ENCODE measurements at regions not wholly inside any gene's neighbourhood (a gene's known extent, or its start where the extent isn't known, plus 50 kb on each side); places are given as distances from the start of the nearest gene placed in this dataset.

DNA sequence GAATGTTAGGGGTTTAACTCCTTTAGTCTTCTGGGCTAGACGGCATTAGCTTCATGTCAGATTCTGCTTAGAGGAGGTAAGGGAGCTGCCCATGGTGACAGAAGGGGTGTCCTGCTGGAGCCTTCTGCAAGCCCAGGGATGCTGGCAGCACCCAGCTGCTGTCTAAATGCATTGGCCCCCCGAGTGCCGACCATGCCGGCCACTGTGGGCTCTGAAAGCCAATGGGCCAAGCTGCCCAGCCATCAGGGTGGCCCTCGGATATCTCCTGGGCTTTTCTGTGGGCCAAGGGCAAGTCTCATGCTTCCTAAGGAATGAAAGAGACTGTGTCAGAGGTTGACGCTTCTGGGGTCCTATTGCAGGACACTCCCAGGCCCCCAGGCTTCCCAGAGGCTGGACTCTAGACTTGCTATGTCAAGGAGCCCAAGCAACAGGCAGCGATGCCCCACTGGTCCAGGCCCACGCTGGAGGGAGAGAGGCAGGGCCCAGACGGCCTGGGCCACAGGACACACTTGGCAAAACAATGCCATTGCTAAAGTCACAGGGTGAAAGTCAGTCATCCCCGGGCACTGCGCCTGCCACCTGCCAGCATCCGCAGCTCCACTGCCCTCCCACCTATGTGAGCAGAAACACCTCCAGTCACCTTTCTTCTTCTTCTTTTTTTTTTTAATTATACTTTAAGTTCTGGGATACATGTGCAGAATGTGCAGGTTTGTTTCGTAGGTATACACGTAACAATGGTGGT lies 160.2 kb upstream of the GPR12 start:
- Histone ChIP-seq H3K36me3 (no peaks in the 10 kb centered on the region), H3K4me3 (no peak overlapping the region), H3K9me3 (no peaks in the 10 kb centered on the region), H3K27me3 (no peaks in the 10 kb centered on the region), H3K27ac (no peak overlapping the region), H3K4me1 (no peaks in the 10 kb centered on the region)
- TF ChIP-seq CTCF (IDR thresholded peaks at IDR 0.05): no peak
- no peak for TF ChIP-seq POLR2A (IDR thresholded peaks at IDR 0.05)
- DNase-seq: no peak

DNA sequence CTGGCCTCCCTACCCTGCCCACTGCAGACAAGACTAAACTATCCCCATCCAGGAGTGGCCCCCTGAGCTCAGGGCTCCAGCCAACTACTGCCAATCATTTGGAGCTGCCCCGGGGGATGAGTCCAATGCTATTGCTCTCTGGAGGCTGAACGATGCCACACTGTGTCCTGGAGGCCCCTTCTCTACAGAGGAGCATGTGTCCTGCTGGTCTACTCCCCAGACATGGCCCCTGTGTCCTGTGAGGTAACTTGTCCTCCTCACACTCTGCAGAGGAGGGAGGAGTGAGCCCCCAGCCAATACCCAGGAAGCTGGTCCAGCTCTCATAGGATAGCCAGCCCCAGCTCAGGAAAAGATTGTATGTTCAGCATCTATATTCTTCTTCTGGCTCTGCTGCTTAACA lies 159.1 kb upstream of the GPR12 start:
- Histone ChIP-seq H3K9me3 (no peaks in the 10 kb centered on the region), H3K27me3 (no peaks in the 10 kb centered on the region), H3K4me3 (no peak overlapping the region), H3K27ac (no peak overlapping the region), H3K36me3 (no peaks in the 10 kb centered on the region), H3K4me1 (no peaks in the 10 kb centered on the region)
- no peak for DNase-seq
- TF ChIP-seq CTCF (IDR thresholded peaks at IDR 0.05) (no peak), POLR2A (IDR thresholded peaks at IDR 0.05) (no peak)

DNA sequence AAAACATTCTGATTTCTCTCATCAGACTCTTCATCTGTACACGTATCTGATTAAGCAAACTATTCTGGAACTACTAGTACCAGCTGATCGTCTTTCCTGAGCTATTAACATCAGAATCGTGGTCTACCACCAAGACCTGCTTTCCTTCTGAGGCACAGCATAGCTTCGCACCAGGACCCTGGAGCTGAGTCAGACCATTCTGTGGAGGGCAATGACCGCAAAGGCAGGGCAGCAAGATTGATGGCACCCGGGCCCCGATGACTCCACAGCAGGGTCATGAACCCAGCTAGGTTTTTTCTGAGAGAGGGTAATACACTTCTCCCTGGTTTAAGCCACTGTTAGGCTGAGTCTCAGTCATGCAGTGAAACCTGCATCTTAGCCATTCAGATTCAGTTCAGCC lies 158.7 kb upstream of the GPR12 start:
- no peak for DNase-seq
- Histone ChIP-seq H3K36me3 (no peaks in the 10 kb centered on the region), H3K27me3 (no peaks in the 10 kb centered on the region), H3K27ac (no peak overlapping the region), H3K4me3 (no peak overlapping the region), H3K4me1 (no peaks in the 10 kb centered on the region), H3K9me3 (no peaks in the 10 kb centered on the region)
- TF ChIP-seq CTCF (IDR thresholded peaks at IDR 0.05) (no peak), POLR2A (IDR thresholded peaks at IDR 0.05) (no peak)

- Histone ChIP-seq H3K9me3 (no peaks in the 10 kb centered on the region), H3K4me1 (no peaks in the 10 kb centered on the region), H3K27ac (no peak overlapping the region), H3K4me3 (no peak overlapping the region), H3K27me3 (no peaks in the 10 kb centered on the region), H3K36me3 (no peaks in the 10 kb centered on the region)
- DNase-seq: no peak
- TF ChIP-seq POLR2A (IDR thresholded peaks at IDR 0.05): no peak
- no peak for TF ChIP-seq CTCF (IDR thresholded peaks at IDR 0.05)
These were observed 154.0 kb upstream of the GPR12 start for GRCh38 chr13:26914624-26915023.

DNA sequence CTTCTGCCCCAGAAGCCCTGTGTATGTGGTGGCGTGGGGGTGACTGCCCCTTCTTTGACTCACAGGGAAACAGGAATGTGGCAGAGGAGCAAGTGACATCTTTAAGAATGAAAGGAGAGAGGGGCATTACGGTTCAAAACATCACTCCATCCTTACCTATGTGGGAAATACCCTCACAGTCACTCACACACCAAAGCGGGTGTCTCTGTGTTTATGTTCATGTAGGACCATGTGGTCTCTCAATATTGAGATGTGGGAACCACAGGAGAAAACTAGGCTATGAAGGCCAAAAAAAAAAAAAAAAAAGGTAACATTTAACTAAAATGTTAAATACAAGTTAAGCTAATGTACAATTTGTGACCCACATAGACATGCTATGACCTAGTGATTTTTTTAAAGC lies 153.6 kb upstream of the GPR12 start:
- H3K9me3 ChIP-seq: no peaks in the 10 kb centered on the region
- no peak for TF ChIP-seq POLR2A (IDR thresholded peaks at IDR 0.05)
- no peak for DNase-seq
- H3K27me3 ChIP-seq: no peaks in the 10 kb centered on the region
- no peak overlapping the region for H3K4me3 ChIP-seq
- no peaks in the 10 kb centered on the region for H3K36me3 ChIP-seq
- H3K4me1 ChIP-seq: no peaks in the 10 kb centered on the region
- H3K27ac ChIP-seq: no peak overlapping the region

DNA sequence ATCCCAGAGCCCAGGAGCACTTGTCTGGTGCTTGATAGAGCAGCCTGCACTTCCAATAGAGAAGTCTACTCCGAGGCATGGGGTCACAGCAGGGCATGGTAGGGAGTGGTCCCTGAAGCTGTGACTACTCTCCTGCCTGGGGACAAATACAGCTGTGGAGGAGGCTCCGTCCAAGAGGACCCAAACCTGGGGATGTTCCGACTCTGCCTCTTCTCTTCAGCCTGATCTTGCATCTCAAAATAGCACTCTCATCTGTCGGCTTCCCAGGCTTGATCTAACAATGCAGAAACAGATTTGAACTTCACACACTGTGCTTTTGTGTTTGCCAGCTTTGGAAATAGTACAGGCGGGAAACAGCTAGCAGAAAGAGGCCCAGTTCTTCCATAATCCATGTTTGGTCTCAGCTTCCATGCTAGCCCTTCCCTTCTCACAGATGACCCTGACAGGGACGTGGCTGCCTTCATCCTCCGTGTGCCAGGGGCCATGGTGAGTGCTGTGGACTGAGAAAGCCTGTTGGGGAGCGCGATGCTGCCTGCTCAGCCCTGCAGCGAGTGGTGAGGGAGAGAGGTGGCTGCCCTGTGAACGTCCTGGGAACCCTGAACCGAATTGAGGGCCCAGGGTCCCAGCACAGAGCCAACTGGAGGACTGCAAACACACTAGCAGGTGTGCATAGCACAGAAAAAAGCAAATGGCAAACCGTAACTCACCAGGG lies 150.3 kb upstream of the GPR12 start:
- Histone ChIP-seq H3K4me1 (no peaks in the 10 kb centered on the region), H3K4me3 (no peak overlapping the region), H3K27me3 (no peaks in the 10 kb centered on the region), H3K9me3 (no peaks in the 10 kb centered on the region), H3K36me3 (no peaks in the 10 kb centered on the region), H3K27ac (no peak overlapping the region)
- no peak for DNase-seq
- no peak for TF ChIP-seq POLR2A (IDR thresholded peaks at IDR 0.05)
- TF ChIP-seq CTCF (IDR thresholded peaks at IDR 0.05): no peak

Data from Peyer's patch (tissue), 4 donors.